ENCODE measurements at regions not wholly inside any gene's neighbourhood (a gene's known extent, or its start where the extent isn't known, plus 50 kb on each side); places are given as distances from the start of the nearest gene placed in this dataset.

- Histone ChIP-seq H3K9ac (ENCODE audit: low read length) (no peak overlapping the region), H3K27me3 (ENCODE audit: insufficient read depth, low read length) (0 out of 2 replicates have a peak, but pooled peaks cover 3% of the 10 kb centered on the region), H3K4me2 (ENCODE audit: low read length) (no peak overlapping the region), H3K9me3 (ENCODE audit: low read length) (no peaks in the 10 kb centered on the region), H3F3A (ENCODE audit: insufficient read depth, low read length) (no peaks in the 10 kb centered on the region), H3K79me2 (ENCODE audit: insufficient read depth, low read length) (no peaks in the 10 kb centered on the region), H2AFZ (ENCODE audit: low read length) (no peak overlapping the region), H3K4me3 (ENCODE audit: low read depth, low read length, poor library complexity, severe bottlenecking) (no peak overlapping the region), H4K20me1 (ENCODE audit: insufficient read depth, low read length) (no peaks in the 10 kb centered on the region), H3K4me1 (ENCODE audit: insufficient read depth, low read length, severe bottlenecking) (no peaks in the 10 kb centered on the region), H3K9me2 (ENCODE audit: low read depth, low read length) (no peaks in the 10 kb centered on the region), H3K36me3 (ENCODE audit: insufficient read depth, low read length) (no peaks in the 10 kb centered on the region), H3K27ac (ENCODE audit: low read depth, low read length, poor library complexity, severe bottlenecking) (no peak overlapping the region)
- TF ChIP-seq EZH2 (IDR thresholded peaks at IDR 0.05; ENCODE audit: borderline replicate concordance, low read length) (no peak), CTCF (IDR thresholded peaks at IDR 0.05; ENCODE audit: low read length) (no peak)
Observed at GRCh38 chr12:46451276-46452021, 78.9 kb upstream of the SLC38A2 start.

GRCh38 chr12:46450279-46450748 lies 77.7 kb upstream of the SLC38A2 start:
- Histone ChIP-seq H3K79me2 (ENCODE audit: insufficient read depth, low read length) (no peaks in the 10 kb centered on the region), H3K4me3 (ENCODE audit: low read depth, low read length, poor library complexity, severe bottlenecking) (no peak overlapping the region), H4K20me1 (ENCODE audit: insufficient read depth, low read length) (no peaks in the 10 kb centered on the region), H3K9me3 (ENCODE audit: low read length) (no peaks in the 10 kb centered on the region), H3K9ac (ENCODE audit: low read length) (no peak overlapping the region), H3K27me3 (ENCODE audit: insufficient read depth, low read length) (0 out of 2 replicates have a peak, but pooled peaks cover 3% of the 10 kb centered on the region), H3K4me2 (ENCODE audit: low read length) (no peak overlapping the region), H3K36me3 (ENCODE audit: insufficient read depth, low read length) (no peaks in the 10 kb centered on the region), H3F3A (ENCODE audit: insufficient read depth, low read length) (no peaks in the 10 kb centered on the region), H3K9me2 (ENCODE audit: low read depth, low read length) (no peaks in the 10 kb centered on the region), H3K4me1 (ENCODE audit: insufficient read depth, low read length, severe bottlenecking) (no peaks in the 10 kb centered on the region), H2AFZ (ENCODE audit: low read length) (no peak overlapping the region), H3K27ac (ENCODE audit: low read depth, low read length, poor library complexity, severe bottlenecking) (no peak overlapping the region)
- TF ChIP-seq EZH2 (IDR thresholded peaks at IDR 0.05; ENCODE audit: borderline replicate concordance, low read length) = no peak
- no peak for TF ChIP-seq CTCF (IDR thresholded peaks at IDR 0.05; ENCODE audit: low read length)

- no peaks in the 10 kb centered on the region for H3K9me3 ChIP-seq (ENCODE audit: low read length)
- H3F3A ChIP-seq (ENCODE audit: insufficient read depth, low read length) = no peaks in the 10 kb centered on the region
- H3K79me2 ChIP-seq (ENCODE audit: insufficient read depth, low read length) = no peaks in the 10 kb centered on the region
- no peaks in the 10 kb centered on the region for H4K20me1 ChIP-seq (ENCODE audit: insufficient read depth, low read length)
- no peak overlapping the region for H3K9ac ChIP-seq (ENCODE audit: low read length)
- no peak for TF ChIP-seq EZH2 (IDR thresholded peaks at IDR 0.05; ENCODE audit: borderline replicate concordance, low read length)
- TF ChIP-seq CTCF (IDR thresholded peaks at IDR 0.05; ENCODE audit: low read length) = no peak
- no peak overlapping the region for H3K4me3 ChIP-seq (ENCODE audit: low read depth, low read length, poor library complexity, severe bottlenecking)
- peaks cover 7% of the 10 kb centered on the region; the same call in 1 of the 2 replicates for H3K27me3 ChIP-seq (ENCODE audit: insufficient read depth, low read length)
- H2AFZ ChIP-seq (ENCODE audit: low read length) = no peak overlapping the region
- H3K4me2 ChIP-seq (ENCODE audit: low read length) = no peak overlapping the region
- H3K27ac ChIP-seq (ENCODE audit: low read depth, low read length, poor library complexity, severe bottlenecking) = no peak overlapping the region
- no peaks in the 10 kb centered on the region for H3K4me1 ChIP-seq (ENCODE audit: insufficient read depth, low read length, severe bottlenecking)
- H3K36me3 ChIP-seq (ENCODE audit: insufficient read depth, low read length) = no peaks in the 10 kb centered on the region
- H3K9me2 ChIP-seq (ENCODE audit: low read depth, low read length) = no peaks in the 10 kb centered on the region
Observed at GRCh38 chr12:46449856-46450255, 77.3 kb upstream of the SLC38A2 start.
